ENCODE measurements at regions not wholly inside any gene's neighbourhood (a gene's known extent, or its start where the extent isn't known, plus 50 kb on each side); places are given as distances from the start of the nearest gene placed in this dataset.

- TF ChIP-seq ZNF530 (tag by site-specific recombination; IDR thresholded peaks at IDR 0.05; ENCODE audit: low read depth): no peak
- no peak for TF ChIP-seq MYNN (tag by site-specific recombination; IDR thresholded peaks at IDR 0.05; ENCODE audit: borderline replicate concordance)
- TF ChIP-seq, protein P1, sequence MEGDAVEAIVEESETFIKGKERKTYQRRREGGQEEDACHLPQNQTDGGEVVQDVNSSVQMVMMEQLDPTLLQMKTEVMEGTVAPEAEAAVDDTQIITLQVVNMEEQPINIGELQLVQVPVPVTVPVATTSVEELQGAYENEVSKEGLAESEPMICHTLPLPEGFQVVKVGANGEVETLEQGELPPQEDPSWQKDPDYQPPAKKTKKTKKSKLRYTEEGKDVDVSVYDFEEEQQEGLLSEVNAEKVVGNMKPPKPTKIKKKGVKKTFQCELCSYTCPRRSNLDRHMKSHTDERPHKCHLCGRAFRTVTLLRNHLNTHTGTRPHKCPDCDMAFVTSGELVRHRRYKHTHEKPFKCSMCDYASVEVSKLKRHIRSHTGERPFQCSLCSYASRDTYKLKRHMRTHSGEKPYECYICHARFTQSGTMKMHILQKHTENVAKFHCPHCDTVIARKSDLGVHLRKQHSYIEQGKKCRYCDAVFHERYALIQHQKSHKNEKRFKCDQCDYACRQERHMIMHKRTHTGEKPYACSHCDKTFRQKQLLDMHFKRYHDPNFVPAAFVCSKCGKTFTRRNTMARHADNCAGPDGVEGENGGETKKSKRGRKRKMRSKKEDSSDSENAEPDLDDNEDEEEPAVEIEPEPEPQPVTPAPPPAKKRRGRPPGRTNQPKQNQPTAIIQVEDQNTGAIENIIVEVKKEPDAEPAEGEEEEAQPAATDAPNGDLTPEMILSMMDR (tag by site-specific recombination; IDR thresholded peaks at IDR 0.05): no peak
- TF ChIP-seq ZNF324 (tag by site-specific recombination; IDR thresholded peaks at IDR 0.05): no peak
- no peak for TF ChIP-seq ZNF791 (tag by site-specific recombination; IDR thresholded peaks at IDR 0.05)
- TF ChIP-seq ZNF350 (tag by site-specific recombination; IDR thresholded peaks at IDR 0.05): no peak
- TF ChIP-seq ZNF777 (tag by site-specific recombination; IDR thresholded peaks at IDR 0.05; ENCODE audit: borderline replicate concordance): no peak
- TF ChIP-seq ZNF19 (tag by site-specific recombination; IDR thresholded peaks at IDR 0.05; ENCODE audit: low read depth): no peak
- TF ChIP-seq, protein P2, sequence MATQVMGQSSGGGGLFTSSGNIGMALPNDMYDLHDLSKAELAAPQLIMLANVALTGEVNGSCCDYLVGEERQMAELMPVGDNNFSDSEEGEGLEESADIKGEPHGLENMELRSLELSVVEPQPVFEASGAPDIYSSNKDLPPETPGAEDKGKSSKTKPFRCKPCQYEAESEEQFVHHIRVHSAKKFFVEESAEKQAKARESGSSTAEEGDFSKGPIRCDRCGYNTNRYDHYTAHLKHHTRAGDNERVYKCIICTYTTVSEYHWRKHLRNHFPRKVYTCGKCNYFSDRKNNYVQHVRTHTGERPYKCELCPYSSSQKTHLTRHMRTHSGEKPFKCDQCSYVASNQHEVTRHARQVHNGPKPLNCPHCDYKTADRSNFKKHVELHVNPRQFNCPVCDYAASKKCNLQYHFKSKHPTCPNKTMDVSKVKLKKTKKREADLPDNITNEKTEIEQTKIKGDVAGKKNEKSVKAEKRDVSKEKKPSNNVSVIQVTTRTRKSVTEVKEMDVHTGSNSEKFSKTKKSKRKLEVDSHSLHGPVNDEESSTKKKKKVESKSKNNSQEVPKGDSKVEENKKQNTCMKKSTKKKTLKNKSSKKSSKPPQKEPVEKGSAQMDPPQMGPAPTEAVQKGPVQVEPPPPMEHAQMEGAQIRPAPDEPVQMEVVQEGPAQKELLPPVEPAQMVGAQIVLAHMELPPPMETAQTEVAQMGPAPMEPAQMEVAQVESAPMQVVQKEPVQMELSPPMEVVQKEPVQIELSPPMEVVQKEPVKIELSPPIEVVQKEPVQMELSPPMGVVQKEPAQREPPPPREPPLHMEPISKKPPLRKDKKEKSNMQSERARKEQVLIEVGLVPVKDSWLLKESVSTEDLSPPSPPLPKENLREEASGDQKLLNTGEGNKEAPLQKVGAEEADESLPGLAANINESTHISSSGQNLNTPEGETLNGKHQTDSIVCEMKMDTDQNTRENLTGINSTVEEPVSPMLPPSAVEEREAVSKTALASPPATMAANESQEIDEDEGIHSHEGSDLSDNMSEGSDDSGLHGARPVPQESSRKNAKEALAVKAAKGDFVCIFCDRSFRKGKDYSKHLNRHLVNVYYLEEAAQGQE (tag by site-specific recombination; IDR thresholded peaks at IDR 0.05): no peak
- TF ChIP-seq ZNF621 (tag by site-specific recombination; IDR thresholded peaks at IDR 0.05): no peak
- TF ChIP-seq KLF16 (tag by site-specific recombination; IDR thresholded peaks at IDR 0.05): no peak
Measured at GRCh38 chr21:14870853-14871149, 194.0 kb downstream of the NRIP1 start.
